Effector memory CD8-positive, alpha-beta T cell (primary cell): ENCODE measurements at regions not wholly inside any gene's neighbourhood (a gene's known extent, or its start where the extent isn't known, plus 50 kb on each side); places are given as distances from the start of the nearest gene placed in this dataset.

ENCODE experiments used
- ATAC-seq: fragments of 150-1000 bp; cut with Tn5 transposase; replicated peaks from 2 replicates; pipeline ENCODE4 v1.10.0; 2021; ENCODE audit warnings: mild to moderate bottlenecking, moderate library complexity
- DNase-seq, 3 experiments: peaks; one replicate each; pipeline ENCODE4 v3.0.0; 2021
- H3K27ac Mint-ChIP-seq, 2 donors: one replicate each; pipeline ENCODE4 v1.8.0; 2022; ENCODE audit warnings: mild to moderate bottlenecking in 2 of 2, mixed read lengths in 2 of 2, moderate library complexity in 2 of 2
- H3K27me3 Mint-ChIP-seq, 2 donors: one replicate each; pipeline ENCODE4 v1.8.0; 2022; ENCODE audit warnings: mixed read lengths in 2 of 2
- H3K36me3 Mint-ChIP-seq: one replicate; pipeline ENCODE4 v1.8.0; 2022; ENCODE audit warnings: mild to moderate bottlenecking, moderate library complexity, mixed read lengths; ENCODE audit not compliant: insufficient read depth
- H3K4me1 Mint-ChIP-seq, 2 donors: one replicate each; pipeline ENCODE4 v1.8.0; 2022; ENCODE audit warnings: low read depth in 2 of 2, mixed read lengths in 2 of 2
- H3K4me3 Mint-ChIP-seq, 2 donors: one replicate each; pipeline ENCODE4 v1.8.0; 2022; ENCODE audit warnings: mild to moderate bottlenecking in 2 of 2, mixed read lengths in 2 of 2, moderate library complexity in 2 of 2
- H3K9me3 Mint-ChIP-seq, 2 donors: one replicate each; pipeline ENCODE4 v1.8.0; 2022; ENCODE audit warnings: mixed read lengths in 2 of 2

GRCh38 chr3:160141485-160142185 is 83.6 kb upstream of the C3orf80 start:
- peaks cover 1 to 8% of the 10 kb centered on the region in 2 donors for H3K27me3 Mint-ChIP-seq
- H3K36me3 Mint-ChIP-seq, result no peaks in the 10 kb centered on the region
- ATAC-seq (no peak), DNase-seq (no peak)
- H3K27ac Mint-ChIP-seq, result no peak overlapping the region
- no peak overlapping the region for H3K4me3 Mint-ChIP-seq
- H3K9me3 Mint-ChIP-seq, result peaks cover 0 to 3% of the 10 kb centered on the region in 2 donors
- H3K4me1 Mint-ChIP-seq, result no peaks in the 10 kb centered on the region

DNA sequence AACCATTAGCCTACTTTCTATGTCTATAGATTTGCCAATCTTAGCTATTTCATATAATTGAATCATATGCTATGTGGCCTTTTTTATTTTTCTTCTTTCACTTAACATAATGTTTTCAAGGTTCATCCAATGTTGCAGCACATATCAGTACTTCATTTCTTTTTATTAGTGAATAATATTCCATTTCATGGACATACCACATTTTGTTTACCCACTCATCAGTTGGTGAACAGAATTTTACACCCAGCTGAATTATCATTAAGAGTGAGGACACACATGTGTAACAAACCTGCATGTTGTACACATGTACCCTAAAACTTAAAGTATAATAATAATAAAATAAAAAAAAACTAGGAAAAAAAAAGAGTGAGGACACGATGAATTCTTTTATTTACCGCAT is 81.7 kb upstream of the C3orf80 start:
- peaks cover 0 to 3% of the 10 kb centered on the region in 2 donors for H3K9me3 Mint-ChIP-seq

GRCh38 chr3:160150066-160150465 is 75.2 kb upstream of the C3orf80 start:
- no peaks in the 10 kb centered on the region for H3K36me3 Mint-ChIP-seq
- no peaks in the 10 kb centered on the region for H3K4me1 Mint-ChIP-seq
- no peak overlapping the region for H3K4me3 Mint-ChIP-seq
- H3K9me3 Mint-ChIP-seq, result no peaks in the 10 kb centered on the region
- H3K27me3 Mint-ChIP-seq, result peaks cover 0 to 11% of the 10 kb centered on the region in 2 donors
- ATAC-seq (no peak), DNase-seq (no peak)
- H3K27ac Mint-ChIP-seq, result no peak overlapping the region

More for the DNA sequence above, 81.7 kb upstream of the C3orf80 start:
- H3K27ac Mint-ChIP-seq, result no peak overlapping the region
- DNase-seq, result no peak
- no peaks in the 10 kb centered on the region for H3K4me1 Mint-ChIP-seq
- ATAC-seq, result no peak
- no peak overlapping the region for H3K4me3 Mint-ChIP-seq
- no peaks in the 10 kb centered on the region for H3K36me3 Mint-ChIP-seq
- H3K27me3 Mint-ChIP-seq, result peaks cover 0 to 8% of the 10 kb centered on the region in 2 donors

GRCh38 chr3:160150525-160150924 is 74.7 kb upstream of the C3orf80 start:
- Mint-ChIP-seq H3K9me3 (no peaks in the 10 kb centered on the region), H3K4me1 (no peaks in the 10 kb centered on the region), H3K4me3 (no peak overlapping the region), H3K36me3 (no peaks in the 10 kb centered on the region), H3K27ac (no peak overlapping the region), H3K27me3 (peaks cover 2 to 11% of the 10 kb centered on the region in 2 donors)
- DNase-seq (no peak), ATAC-seq (no peak)

GRCh38 chr3:160152638-160153037 is 72.6 kb upstream of the C3orf80 start:
- no peak for ATAC-seq
- Mint-ChIP-seq H3K36me3 (no peaks in the 10 kb centered on the region), H3K4me3 (no peak overlapping the region), H3K27ac (no peak overlapping the region), H3K9me3 (no peaks in the 10 kb centered on the region), H3K27me3 (peaks cover 10 to 11% of the 10 kb centered on the region in 2 donors), H3K4me1 (no peaks in the 10 kb centered on the region)
- DNase-seq, result no peak

- no peak overlapping the region for H3K27ac Mint-ChIP-seq
- DNase-seq (no peak), ATAC-seq (no peak)
- no peaks in the 10 kb centered on the region for H3K36me3 Mint-ChIP-seq
- H3K27me3 Mint-ChIP-seq, result peaks cover 16 to 22% of the 10 kb centered on the region in 2 donors
- H3K4me1 Mint-ChIP-seq, result no peaks in the 10 kb centered on the region
- H3K4me3 Mint-ChIP-seq, result no peak overlapping the region
- H3K9me3 Mint-ChIP-seq, result no peaks in the 10 kb centered on the region
Measured at GRCh38 chr3:160154033-160154432, 71.2 kb upstream of the C3orf80 start.

GRCh38 chr3:160154596-160154995 is 70.6 kb upstream of the C3orf80 start:
- H3K4me1 Mint-ChIP-seq, result no peaks in the 10 kb centered on the region
- H3K4me3 Mint-ChIP-seq, result no peak overlapping the region
- ATAC-seq, result no peak
- peaks cover 16 to 23% of the 10 kb centered on the region in 2 donors for H3K27me3 Mint-ChIP-seq
- H3K27ac Mint-ChIP-seq, result no peak overlapping the region
- no peaks in the 10 kb centered on the region for H3K36me3 Mint-ChIP-seq
- no peak for DNase-seq
- no peaks in the 10 kb centered on the region for H3K9me3 Mint-ChIP-seq

DNA sequence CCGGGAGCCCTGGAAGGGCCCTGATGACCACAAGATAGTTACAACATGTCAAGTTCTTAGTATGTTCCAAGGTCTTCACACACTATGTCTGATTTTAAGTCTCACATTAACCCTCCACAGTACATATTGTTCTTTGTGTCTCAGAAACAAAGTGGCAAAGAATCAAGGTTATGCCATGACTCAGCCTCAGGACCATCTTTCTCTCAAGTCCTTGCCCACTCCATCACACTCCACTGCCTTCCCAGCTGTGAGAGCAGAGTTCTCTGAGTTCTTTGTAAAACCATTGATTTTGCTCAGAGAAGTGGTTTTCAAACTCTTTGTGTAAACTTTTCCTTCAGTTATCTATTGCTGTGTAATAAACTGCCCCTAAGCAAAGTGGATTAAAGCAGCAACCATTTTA is 67.9 kb upstream of the C3orf80 start:
- Mint-ChIP-seq H3K4me1 (no peaks in the 10 kb centered on the region), H3K4me3 (no peak overlapping the region), H3K27me3 (peaks cover 29 to 32% of the 10 kb centered on the region in 2 donors), H3K9me3 (no peaks in the 10 kb centered on the region), H3K36me3 (no peaks in the 10 kb centered on the region), H3K27ac (no peak overlapping the region)
- DNase-seq (no peak), ATAC-seq (no peak)

DNA sequence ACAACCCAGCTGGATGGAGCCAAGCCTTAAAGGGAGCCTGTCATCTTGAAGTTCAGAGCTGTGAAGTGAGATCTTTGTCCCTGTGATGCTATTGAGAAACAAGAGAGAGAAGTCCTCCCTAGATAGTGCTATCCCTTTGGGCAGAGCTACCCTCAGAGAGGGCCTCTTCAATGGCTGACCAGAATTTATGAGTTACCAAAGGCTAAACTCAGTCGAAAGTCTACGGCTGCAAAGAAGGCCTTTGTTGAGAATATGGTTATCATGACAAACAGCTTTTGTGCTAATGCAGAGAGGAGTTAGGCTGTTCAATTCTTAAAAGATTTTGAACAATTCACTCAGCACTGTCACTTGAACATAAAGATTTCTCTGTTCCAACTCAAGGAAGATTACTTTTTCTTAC is 65.9 kb upstream of the C3orf80 start:
- Mint-ChIP-seq H3K36me3 (no peaks in the 10 kb centered on the region), H3K27me3 (peaks cover 46 to 48% of the 10 kb centered on the region in 2 donors), H3K4me3 (no peak overlapping the region), H3K4me1 (no peaks in the 10 kb centered on the region), H3K27ac (no peak overlapping the region), H3K9me3 (no peaks in the 10 kb centered on the region)
- ATAC-seq, result no peak
- DNase-seq, result no peak

GRCh38 chr3:160159806-160160205 is 65.4 kb upstream of the C3orf80 start:
- no peak for DNase-seq
- Mint-ChIP-seq H3K9me3 (no peaks in the 10 kb centered on the region), H3K27ac (no peak overlapping the region), H3K4me1 (no peaks in the 10 kb centered on the region), H3K27me3 (peaks cover 46 to 48% of the 10 kb centered on the region in 2 donors), H3K36me3 (no peaks in the 10 kb centered on the region), H3K4me3 (no peak overlapping the region)
- ATAC-seq, result no peak

- Mint-ChIP-seq H3K9me3 (no peaks in the 10 kb centered on the region), H3K27me3 (peaks cover 36 to 48% of the 10 kb centered on the region in 2 donors), H3K4me3 (no peak overlapping the region), H3K27ac (no peak overlapping the region), H3K36me3 (no peaks in the 10 kb centered on the region), H3K4me1 (no peaks in the 10 kb centered on the region)
- DNase-seq (no peak), ATAC-seq (no peak)
Measured at GRCh38 chr3:160161921-160162320, 63.3 kb upstream of the C3orf80 start.

DNA sequence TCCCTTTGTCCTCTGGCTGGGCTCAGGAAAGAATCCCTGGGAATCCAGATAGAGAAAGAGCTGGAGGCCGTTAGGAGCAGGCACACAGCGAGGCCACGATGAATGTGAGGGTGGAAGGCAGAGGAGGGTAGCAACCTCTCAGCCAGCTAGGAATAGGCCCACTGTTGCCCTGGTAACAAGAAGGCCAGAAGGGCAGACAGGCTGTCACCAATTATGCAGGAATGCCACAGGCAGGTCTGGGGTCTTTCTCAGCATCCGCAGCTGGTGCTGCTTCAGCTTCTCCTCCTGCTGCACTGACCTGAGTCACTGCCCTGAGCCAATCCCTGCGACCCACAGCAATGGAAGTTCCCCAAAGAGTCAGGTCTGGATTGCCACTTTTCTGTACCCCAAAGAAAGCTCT is 62.8 kb upstream of the C3orf80 start:
- no peak overlapping the region for H3K4me3 Mint-ChIP-seq
- peaks cover 36 to 48% of the 10 kb centered on the region in 2 donors for H3K27me3 Mint-ChIP-seq
- DNase-seq, result no peak
- no peak for ATAC-seq
- no peaks in the 10 kb centered on the region for H3K36me3 Mint-ChIP-seq
- H3K4me1 Mint-ChIP-seq, result no peaks in the 10 kb centered on the region
- no peak overlapping the region for H3K27ac Mint-ChIP-seq
- no peaks in the 10 kb centered on the region for H3K9me3 Mint-ChIP-seq

DNA sequence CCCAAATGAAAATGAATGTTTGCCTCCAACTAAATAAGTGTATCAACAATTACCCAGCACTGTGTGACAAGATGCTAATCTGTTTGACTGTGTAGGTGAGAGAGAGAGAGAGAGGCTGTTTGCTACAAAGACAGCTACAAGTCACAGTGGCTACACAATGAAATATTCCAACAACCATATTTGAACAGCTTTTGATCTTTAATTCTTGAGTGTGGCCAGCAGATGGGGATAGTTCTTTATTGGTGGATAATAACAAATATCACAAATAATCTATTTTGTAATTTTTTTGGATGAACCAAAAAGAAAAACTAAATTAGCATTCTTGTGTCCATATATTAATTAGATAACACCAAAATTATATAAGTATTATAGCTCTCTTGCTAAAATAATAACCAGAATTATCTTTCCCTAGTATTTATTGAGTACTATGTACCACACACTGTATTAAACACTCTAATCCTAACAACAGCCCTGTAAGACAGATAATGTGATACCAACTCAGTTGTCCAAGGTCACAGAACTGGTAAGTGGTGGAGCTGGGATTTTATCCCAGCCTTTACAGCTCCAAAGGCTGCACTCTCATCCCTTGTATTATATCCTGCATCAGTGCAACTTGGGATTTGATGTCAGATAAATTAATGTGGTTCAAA is 61.9 kb upstream of the C3orf80 start:
- Mint-ChIP-seq H3K4me3 (no peak overlapping the region), H3K27ac (no peak overlapping the region), H3K36me3 (no peaks in the 10 kb centered on the region), H3K27me3 (peaks cover 34 to 44% of the 10 kb centered on the region in 2 donors), H3K4me1 (no peaks in the 10 kb centered on the region), H3K9me3 (no peaks in the 10 kb centered on the region)
- DNase-seq (no peak), ATAC-seq (no peak)

GRCh38 chr3:160168246-160168645 is 57.0 kb upstream of the C3orf80 start:
- Mint-ChIP-seq H3K9me3 (peaks cover 0 to 4% of the 10 kb centered on the region in 2 donors), H3K4me1 (peaks cover 0 to 1% of the 10 kb centered on the region in 2 donors), H3K27ac (no peak overlapping the region), H3K36me3 (no peaks in the 10 kb centered on the region), H3K4me3 (no peak overlapping the region), H3K27me3 (peaks cover 6 to 9% of the 10 kb centered on the region in 2 donors)
- no peak for ATAC-seq
- no peak for DNase-seq
